Kidney epithelial cell (primary cell): ENCODE measurements at regions not wholly inside any gene's neighbourhood (a gene's known extent, or its start where the extent isn't known, plus 50 kb on each side); places are given as distances from the start of the nearest gene placed in this dataset.

ENCODE experiments used
- DNase-seq: peaks from one replicate; pipeline ENCODE4 v3.0.0-alpha.2; 2010; ENCODE audit warnings: low read depth
- H3K27me3 ChIP-seq: 2 replicates; pipeline ENCODE4 v1.6.0; 2011; ENCODE audit warnings: low read length; ENCODE audit not compliant: control insufficient read depth, insufficient read depth
- H3K36me3 ChIP-seq: 2 replicates; pipeline ENCODE4 v1.5.1; 2011; ENCODE audit warnings: low read length; ENCODE audit not compliant: control insufficient read depth, insufficient read depth
- H3K4me3 ChIP-seq: 2 replicates; pipeline ENCODE4 v1.5.1; 2011; ENCODE audit warnings: low read depth, mild to moderate bottlenecking, control low read depth, low read length
- TF ChIP-seq, protein P1 (sequence below): IDR thresholded peaks from 2 replicates; pipeline ENCODE4 v1.5.1; 2011; ENCODE audit warnings: mild to moderate bottlenecking, moderate library complexity, low read length, control low read depth, inconsistent platforms; ENCODE audit not compliant: insufficient read depth, poor library complexity, severe bottlenecking

- no peaks in the 10 kb centered on the region for H3K27me3 ChIP-seq
- H3K36me3 ChIP-seq = no peaks in the 10 kb centered on the region
- DNase-seq = no peak
- TF ChIP-seq, protein P1, sequence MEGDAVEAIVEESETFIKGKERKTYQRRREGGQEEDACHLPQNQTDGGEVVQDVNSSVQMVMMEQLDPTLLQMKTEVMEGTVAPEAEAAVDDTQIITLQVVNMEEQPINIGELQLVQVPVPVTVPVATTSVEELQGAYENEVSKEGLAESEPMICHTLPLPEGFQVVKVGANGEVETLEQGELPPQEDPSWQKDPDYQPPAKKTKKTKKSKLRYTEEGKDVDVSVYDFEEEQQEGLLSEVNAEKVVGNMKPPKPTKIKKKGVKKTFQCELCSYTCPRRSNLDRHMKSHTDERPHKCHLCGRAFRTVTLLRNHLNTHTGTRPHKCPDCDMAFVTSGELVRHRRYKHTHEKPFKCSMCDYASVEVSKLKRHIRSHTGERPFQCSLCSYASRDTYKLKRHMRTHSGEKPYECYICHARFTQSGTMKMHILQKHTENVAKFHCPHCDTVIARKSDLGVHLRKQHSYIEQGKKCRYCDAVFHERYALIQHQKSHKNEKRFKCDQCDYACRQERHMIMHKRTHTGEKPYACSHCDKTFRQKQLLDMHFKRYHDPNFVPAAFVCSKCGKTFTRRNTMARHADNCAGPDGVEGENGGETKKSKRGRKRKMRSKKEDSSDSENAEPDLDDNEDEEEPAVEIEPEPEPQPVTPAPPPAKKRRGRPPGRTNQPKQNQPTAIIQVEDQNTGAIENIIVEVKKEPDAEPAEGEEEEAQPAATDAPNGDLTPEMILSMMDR = no peak
- H3K4me3 ChIP-seq = no peak overlapping the region
Measured at GRCh38 chr6:1065986-1066385, 245.9 kb upstream of the FOXQ1 start.

GRCh38 chr6:1063671-1064355 is 248.1 kb upstream of the FOXQ1 start:
- no peak overlapping the region for H3K4me3 ChIP-seq
- DNase-seq = no peak
- H3K27me3 ChIP-seq = no peaks in the 10 kb centered on the region
- H3K36me3 ChIP-seq = no peaks in the 10 kb centered on the region
- TF ChIP-seq, protein P1 = no peak

- Histone ChIP-seq H3K27me3 (no peaks in the 10 kb centered on the region), H3K4me3 (no peak overlapping the region), H3K36me3 (no peaks in the 10 kb centered on the region)
- TF ChIP-seq, protein P1 = no peak
- no peak for DNase-seq
Measured at GRCh38 chr6:1062786-1063545, 248.9 kb upstream of the FOXQ1 start.

DNA sequence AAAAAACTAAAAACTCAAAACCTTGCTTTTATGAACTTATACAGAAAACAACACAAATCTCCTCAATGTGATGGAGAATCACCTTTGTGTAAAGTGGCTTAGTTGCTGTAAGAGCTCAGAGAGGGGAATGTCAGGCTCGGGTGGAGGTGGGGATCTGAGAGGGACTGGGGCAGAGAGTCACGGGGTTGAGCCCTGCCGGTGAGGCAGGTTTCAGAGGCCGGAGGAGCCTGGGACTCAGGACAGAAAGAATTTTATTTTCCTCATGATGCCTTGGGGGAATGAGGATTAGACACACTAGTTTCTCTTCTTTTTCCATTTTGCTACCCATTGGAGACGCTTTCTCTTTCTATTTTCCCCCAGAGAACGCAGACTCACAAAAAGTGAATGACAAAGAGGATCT is 252.3 kb upstream of the FOXQ1 start:
- no peak for DNase-seq

GRCh38 chr6:1057490-1058135 is 254.3 kb upstream of the FOXQ1 start:
- no peaks in the 10 kb centered on the region for H3K27me3 ChIP-seq
- DNase-seq = no peak
- no peaks in the 10 kb centered on the region for H3K36me3 ChIP-seq
- H3K4me3 ChIP-seq = no peak overlapping the region
- TF ChIP-seq, protein P1 = no peak

More for the DNA sequence above, 252.3 kb upstream of the FOXQ1 start:
- H3K36me3 ChIP-seq = no peaks in the 10 kb centered on the region
- no peaks in the 10 kb centered on the region for H3K27me3 ChIP-seq
- TF ChIP-seq, protein P1 = no peak
- no peak overlapping the region for H3K4me3 ChIP-seq
